Activated CD8-positive, alpha-beta memory T cell treated with anti-CD3 and anti-CD28 coated beads, Interleukin-2, amount 50 U/mL, for 24 hours (primary cell): ENCODE measurements at regions not wholly inside any gene's neighbourhood (a gene's known extent, or its start where the extent isn't known, plus 50 kb on each side); places are given as distances from the start of the nearest gene placed in this dataset.
"Not testable (repeated sequence)": the region's sequence is repeated elsewhere in the genome, so short reads cannot be mapped to it uniquely, and the experiment has no call there.

Experiments
- DNase-seq: peaks from one replicate; pipeline ENCODE4 v3.0.0-alpha.2; 2020; ENCODE audit errors: extremely low read depth

- DNase-seq = no peak
Observed at GRCh38 chr6:144768551-144769075, 483.5 kb downstream of the UTRN start.

- DNase-seq = no peak
Observed at GRCh38 chr6:144769142-144769541, 484.0 kb downstream of the UTRN start.

- DNase-seq = no peak
Observed at GRCh38 chr6:144776031-144776819, 491.1 kb downstream of the UTRN start.

- DNase-seq = no peak
Observed at GRCh38 chr6:144777249-144777648, 492.1 kb downstream of the UTRN start.

- no peak for DNase-seq
Observed at GRCh38 chr6:144778056-144778455, 492.9 kb downstream of the UTRN start.

GRCh38 chr6:144778773-144779492 lies 493.8 kb downstream of the UTRN start:
- DNase-seq = no peak

- DNase-seq = no peak
Observed at GRCh38 chr6:144781836-144782235, 496.7 kb downstream of the UTRN start.

- no peak for DNase-seq
Observed at GRCh38 chr6:144782634-144783033, 497.5 kb downstream of the UTRN start.

- no peak for DNase-seq
Observed at GRCh38 chr6:144785056-144785455, 499.9 kb downstream of the UTRN start.

- no peak for DNase-seq
Observed at GRCh38 chr6:144786825-144787224, 501.7 kb downstream of the UTRN start.

- DNase-seq = no peak
Observed at GRCh38 chr6:144793744-144794143, 508.6 kb downstream of the UTRN start.

- not testable (repeated sequence) for DNase-seq
Observed at GRCh38 chr6:144795022-144795421, 509.9 kb downstream of the UTRN start.

- no peak for DNase-seq
Observed at GRCh38 chr6:144796070-144796469, 510.9 kb downstream of the UTRN start.

GRCh38 chr6:144797881-144798589 lies 512.9 kb downstream of the UTRN start:
- DNase-seq = no peak

GRCh38 chr6:144804246-144804790 lies 519.2 kb downstream of the UTRN start:
- DNase-seq = no peak

GRCh38 chr6:144805049-144805448 lies 519.9 kb downstream of the UTRN start:
- no peak for DNase-seq

GRCh38 chr6:144806222-144806621 lies 521.1 kb downstream of the UTRN start:
- DNase-seq = no peak

GRCh38 chr6:144809120-144809519 lies 524.0 kb downstream of the UTRN start:
- DNase-seq = no peak

- DNase-seq = no peak
Observed at GRCh38 chr6:144809969-144810368, 524.8 kb downstream of the UTRN start.

- DNase-seq = no peak
Observed at GRCh38 chr6:144811140-144811539, 526.0 kb downstream of the UTRN start.

GRCh38 chr6:144816936-144817335 lies 531.8 kb downstream of the UTRN start:
- DNase-seq = no peak

GRCh38 chr6:144820270-144820669 lies 535.1 kb downstream of the UTRN start:
- no peak for DNase-seq
